ENCODE measurements at regions not wholly inside any gene's neighbourhood (a gene's known extent, or its start where the extent isn't known, plus 50 kb on each side); places are given as distances from the start of the nearest gene placed in this dataset.
A peak's percentile ranks its signal among the peaks of the same experiment; 100 is the strongest.

- peak; percentile 13 for DNase-seq
Measured at GRCh38 chr12:46131732-46132469, 136.9 kb downstream of the SLC38A1 start.

DNA sequence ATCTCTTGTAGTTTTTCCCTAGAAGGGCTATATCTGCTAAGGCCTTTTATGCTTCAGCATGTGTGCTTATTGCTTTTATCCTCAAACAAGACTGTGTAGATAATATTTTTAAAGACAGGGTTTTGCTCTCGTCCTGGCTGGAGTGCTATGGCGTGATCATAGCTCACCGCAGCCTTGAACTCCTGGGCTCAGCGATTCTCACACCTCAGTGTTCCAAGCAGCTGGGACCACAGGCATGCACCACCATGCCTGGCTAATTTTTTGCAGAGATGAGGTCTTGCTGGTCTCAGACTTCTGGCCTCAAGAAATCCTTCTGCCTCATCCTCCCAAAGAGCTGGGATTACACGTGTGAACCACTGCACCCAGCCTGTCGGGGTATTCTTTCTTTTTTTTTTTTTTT lies 137.3 kb upstream of the SCAF11 start:
- DNase-seq, result no peak

GRCh38 chr12:46126050-46126727 lies 135.8 kb upstream of the SCAF11 start:
- DNase-seq, result no peak

DNA sequence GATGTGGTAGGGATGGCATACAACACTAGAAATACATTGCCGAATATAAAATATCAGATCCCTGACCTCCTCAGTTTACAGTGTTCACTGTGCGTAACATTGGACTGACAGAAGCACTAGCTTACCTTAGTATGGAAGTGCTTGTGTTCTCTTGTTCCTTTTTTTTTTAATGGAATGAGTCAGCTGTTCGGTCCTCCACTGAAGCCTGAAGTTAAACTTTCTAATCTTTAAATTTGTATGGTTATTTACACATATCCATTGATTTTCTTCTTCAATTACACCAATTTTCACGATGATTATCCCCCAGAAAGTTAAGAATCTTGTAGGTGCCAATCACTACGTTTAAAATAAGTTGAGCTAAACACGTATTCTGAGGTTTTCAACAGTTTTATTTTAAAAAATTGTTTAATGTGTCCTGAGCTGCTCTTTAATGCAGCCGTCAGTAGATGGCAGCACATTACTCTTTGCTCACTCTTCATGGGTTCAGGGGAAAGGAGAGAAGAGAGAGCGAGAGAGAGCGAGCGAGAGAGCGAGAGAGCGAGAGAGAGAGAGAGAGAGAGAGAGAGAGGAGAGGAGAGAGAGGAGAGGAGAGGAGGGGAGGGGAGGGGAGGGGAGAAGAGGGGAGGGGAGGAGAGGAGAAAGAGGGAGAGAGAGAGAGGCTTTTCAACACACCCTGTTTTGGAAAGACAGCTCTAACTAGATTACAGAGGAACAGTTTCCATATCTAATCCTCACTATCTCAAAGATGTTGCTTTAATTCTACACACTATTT lies 134.7 kb upstream of the SCAF11 start:
- DNase-seq, result peak; percentile 83

DNA sequence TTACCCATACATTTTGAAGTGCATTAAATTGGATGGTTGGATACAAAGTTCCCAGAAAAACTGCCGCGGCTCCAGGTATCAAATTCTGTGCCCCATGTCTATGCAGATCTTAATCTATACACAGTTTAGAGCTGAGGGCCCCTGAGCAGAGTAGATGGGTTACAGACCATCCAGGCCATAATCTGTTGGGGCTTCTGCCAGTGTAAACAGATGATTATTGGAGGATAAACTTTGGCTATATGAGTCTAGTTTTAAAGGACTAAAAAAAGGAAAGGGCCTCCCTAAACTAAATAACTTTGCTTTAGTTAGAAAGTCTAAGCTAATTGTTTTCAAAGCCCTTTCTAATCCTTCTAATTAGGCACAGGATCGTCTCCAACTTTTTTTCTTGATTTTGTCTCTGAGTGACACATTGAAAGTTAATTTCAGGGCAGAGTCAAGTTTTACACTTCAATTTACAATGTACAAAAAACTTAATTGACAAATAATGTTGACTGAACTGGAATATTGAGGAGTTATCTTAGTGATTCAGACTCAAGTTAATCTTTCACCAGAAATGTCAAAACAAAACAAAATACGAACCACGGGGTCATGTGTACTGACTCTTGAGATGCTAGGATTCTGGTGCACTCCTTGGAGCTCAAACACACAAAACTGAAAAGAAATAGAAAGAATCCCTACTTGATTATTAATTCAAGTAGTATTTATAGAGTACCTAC lies 133.9 kb upstream of the SCAF11 start:
- peak; percentile 6 for DNase-seq

DNA sequence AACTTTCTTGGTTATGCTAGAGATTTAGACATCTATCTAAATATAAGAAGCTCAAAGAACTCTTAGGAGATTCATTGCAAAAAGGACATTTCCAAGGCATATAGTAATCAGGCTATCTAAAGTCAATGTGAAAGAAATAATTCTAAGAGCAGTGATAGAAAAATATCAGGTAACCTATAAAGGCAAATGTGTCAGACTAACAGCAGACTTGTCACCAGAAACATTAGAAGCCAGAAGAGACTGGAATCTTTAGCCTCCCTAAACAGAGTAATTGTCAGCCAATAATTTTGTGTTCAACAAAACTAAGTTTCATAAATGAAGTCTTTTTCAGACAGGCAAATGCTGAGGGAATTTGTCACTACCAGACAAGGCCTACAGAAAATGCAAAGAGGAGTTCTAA lies 122.0 kb upstream of the SCAF11 start:
- no peak for DNase-seq

GRCh38 chr12:46111715-46112114 lies 121.3 kb upstream of the SCAF11 start:
- no peak for DNase-seq

GRCh38 chr12:46110928-46111699 lies 120.7 kb upstream of the SCAF11 start:
- no peak for DNase-seq

DNA sequence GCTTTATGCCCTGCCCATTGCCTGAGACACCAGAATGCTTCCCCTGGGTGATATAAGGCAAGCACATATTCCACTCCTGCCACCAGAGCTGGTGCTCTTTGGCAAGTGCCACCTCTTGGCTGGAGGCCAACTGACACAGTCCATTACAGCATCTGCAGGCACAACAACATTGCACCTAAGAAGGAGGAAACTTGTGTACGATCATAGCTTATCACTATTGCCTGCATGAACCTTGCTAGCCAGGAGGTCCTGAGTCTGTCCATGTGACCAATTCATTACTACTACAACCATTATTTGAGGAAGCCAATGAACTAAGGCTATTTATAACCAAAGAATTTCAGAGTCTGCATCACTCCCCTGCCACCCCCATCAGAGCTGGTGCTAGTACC lies 119.8 kb upstream of the SCAF11 start:
- DNase-seq, result no peak

- DNase-seq, result no peak
Measured at GRCh38 chr12:46109343-46110222, 119.2 kb upstream of the SCAF11 start.

DNA sequence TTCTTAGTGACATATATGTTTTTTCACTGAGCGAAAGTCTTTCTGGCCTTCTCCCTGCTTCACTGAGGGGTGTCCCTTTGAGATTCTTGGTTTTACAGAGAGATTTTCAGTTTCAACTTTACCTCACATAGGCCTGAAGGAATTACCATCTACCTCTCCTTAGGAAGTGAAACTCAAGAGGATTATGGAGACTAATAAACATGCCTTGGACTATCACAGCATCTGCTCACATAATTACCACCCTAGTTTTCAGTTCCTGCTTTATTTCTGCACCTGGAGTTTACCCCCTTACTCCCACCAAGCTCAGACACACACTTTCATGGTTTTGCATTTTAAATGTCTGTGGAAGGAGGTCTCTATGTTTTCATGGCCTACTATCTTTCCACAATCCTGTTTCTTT lies 118.3 kb upstream of the SCAF11 start:
- no peak for DNase-seq

GRCh38 chr12:46107591-46107990 lies 117.2 kb upstream of the SCAF11 start:
- no peak for DNase-seq

DNA sequence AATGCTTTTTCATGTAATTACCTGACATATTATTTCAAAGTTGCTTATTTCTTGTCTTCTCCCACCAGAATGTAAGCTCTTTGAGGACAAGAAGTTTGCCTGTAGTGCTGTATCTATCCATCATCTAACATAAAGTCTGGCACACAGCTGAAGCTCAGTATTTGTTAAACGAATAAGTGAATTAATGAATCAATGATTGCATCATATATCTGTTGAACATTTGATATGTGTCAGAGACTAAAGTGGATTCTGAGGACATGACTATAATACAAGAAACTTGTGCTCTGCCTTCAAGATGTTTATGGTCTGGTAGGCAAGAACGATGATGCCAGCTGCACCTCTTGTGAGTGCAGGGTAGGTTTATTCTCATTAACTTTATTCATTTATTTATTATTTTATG lies 115.4 kb upstream of the SCAF11 start:
- DNase-seq, result no peak

GRCh38 chr12:46103559-46104383 lies 113.4 kb upstream of the SCAF11 start:
- DNase-seq, result no peak

GRCh38 chr12:46101485-46101869 lies 111.1 kb upstream of the SCAF11 start:
- no peak for DNase-seq

GRCh38 chr12:46100551-46101484 lies 110.4 kb upstream of the SCAF11 start:
- no peak for DNase-seq

DNA sequence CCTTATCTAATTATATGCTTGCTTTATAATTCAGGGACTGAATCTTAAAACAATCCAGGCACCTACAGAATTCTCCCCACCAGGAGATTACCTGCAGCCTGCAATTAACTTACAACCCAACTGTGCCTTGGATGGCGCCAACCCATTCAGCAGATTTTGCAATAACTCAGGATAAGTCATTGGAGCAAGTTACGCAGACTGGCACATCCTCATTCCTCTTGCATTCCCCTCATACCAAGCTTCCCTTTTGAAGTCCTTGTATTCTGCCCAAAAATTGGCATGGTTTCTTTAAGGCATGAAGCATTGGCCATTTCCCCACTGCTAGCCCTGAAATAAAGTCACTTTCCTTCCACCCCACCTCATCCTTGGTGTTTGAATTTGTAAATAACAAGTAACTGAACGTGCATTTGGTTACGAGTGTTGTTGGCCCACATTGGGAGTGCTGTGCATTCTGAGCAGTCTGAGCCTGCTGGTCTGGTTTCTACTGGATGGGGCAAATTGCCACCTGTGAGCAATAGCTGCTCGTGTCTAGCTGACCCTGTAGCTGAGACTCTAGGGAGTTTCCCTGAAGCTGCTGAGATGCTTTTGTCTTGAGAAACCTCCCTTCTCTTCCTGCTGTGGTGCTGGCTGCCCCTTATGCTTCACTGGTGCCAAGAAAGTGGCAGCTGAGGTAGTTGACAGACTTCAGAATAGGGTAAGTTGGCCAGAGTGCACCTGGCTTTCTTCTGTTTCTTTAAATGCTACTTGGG lies 99.2 kb upstream of the SCAF11 start:
- peak; percentile 18 for DNase-seq

DNA sequence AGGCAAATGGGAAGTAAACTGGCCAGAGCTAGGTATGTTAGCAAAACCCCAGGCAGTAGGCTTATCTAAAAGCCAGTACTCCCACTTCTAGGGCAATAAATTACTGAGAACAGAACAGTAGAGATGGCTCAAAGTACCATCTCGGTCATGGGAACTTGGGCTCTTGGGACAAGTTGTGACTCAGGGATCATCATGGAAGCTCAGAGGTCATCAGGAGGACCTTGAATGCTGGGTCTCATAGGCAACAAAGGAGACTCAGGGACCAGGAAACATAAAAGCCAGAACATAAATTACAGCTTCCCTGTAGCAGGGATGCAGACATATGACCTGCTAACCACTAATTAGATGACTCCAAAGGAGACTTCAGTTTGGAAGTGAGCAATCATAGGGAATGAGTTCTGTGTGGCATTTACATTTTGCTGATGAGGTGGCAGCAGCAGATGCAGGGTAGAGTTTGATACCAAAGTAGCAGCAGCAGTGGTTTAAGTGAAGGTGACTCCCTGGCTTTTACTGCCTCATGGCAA lies 97.6 kb upstream of the SCAF11 start:
- DNase-seq, result no peak

Measured in EL (cell line).